GM23338 (cell line): ENCODE measurements at regions not wholly inside any gene's neighbourhood (a gene's known extent, or its start where the extent isn't known, plus 50 kb on each side); places are given as distances from the start of the nearest gene placed in this dataset.

Experiments
- CTCF ChIP-seq, 2 experiments: fragments of 200-600 bp in 1 of 2; sonication (generic) in 1 of 2; conservative IDR thresholded peaks; 2 replicates each; pipeline versions ENCODE4 v1.5.1 to v1.6.1; 2016 to 2017; ENCODE audit warnings: antibody characterized with exemption in 2 of 2, low read depth in 2 of 2, mild to moderate bottlenecking in 2 of 2, moderate library complexity in 1 of 2
- EZH2 ChIP-seq: fragments of 200-600 bp; sonication (generic); IDR thresholded peaks from one replicate; pipeline ENCODE4 v1.8.0; 2017; ENCODE audit warnings: antibody characterized with exemption, mild to moderate bottlenecking, low read depth; ENCODE audit not compliant: unreplicated experiment
- POLR2AphosphoS5 ChIP-seq: IDR thresholded peaks from 2 replicates; pipeline ENCODE4 v1.6.1; 2016; ENCODE audit warnings: antibody characterized with exemption, low read depth

- TF ChIP-seq CTCF (conservative IDR thresholded peaks at IDR 0.05; ENCODE audit: low read depth in 2 of 2) (no peak), EZH2 (no peak), POLR2AphosphoS5 (no peak)
Observed at GRCh38 chr15:97730315-97730714, 230.2 kb upstream of the ARRDC4 start.
